AG04450 (cell line): ENCODE measurements at regions not wholly inside any gene's neighbourhood (a gene's known extent, or its start where the extent isn't known, plus 50 kb on each side); places are given as distances from the start of the nearest gene placed in this dataset.

Source experiments
- CTCF ChIA-PET: fragments of 300-600, 350-600 bp; formaldehyde crosslinking; extraction: SDS; loops from one replicate; lab custom pipeline; 2022; ENCODE audit warnings: antibody characterized with exemption, inconsistent platforms; lab: Charles Lee
- POLR2A ChIA-PET: fragments of 350-600 bp; formaldehyde crosslinking; extraction: SDS; loops from one replicate; lab custom pipeline; 2021; ENCODE audit warnings: antibody characterized with exemption, inconsistent platforms; lab: Yijun Ruan, JAX
- DNase-seq: peaks from one replicate; pipeline ENCODE4 v3.0.0-alpha.2; 2011; ENCODE audit warnings: low read depth, low spot score
- H3K27ac ChIP-seq: one replicate; pipeline ENCODE4 v1.5.1; 2012; ENCODE audit warnings: low read depth, low read length, control low read depth
- H3K27me3 ChIP-seq: one replicate; pipeline ENCODE4 v1.6.0; 2012; ENCODE audit warnings: low read length; ENCODE audit not compliant: control insufficient read depth, insufficient read depth
- H3K4me3 ChIP-seq: 2 replicates; pipeline ENCODE4 v1.5.1; 2011; ENCODE audit warnings: mild to moderate bottlenecking, low read depth, low read length, control low read depth
- H3K9me3 ChIP-seq: 2 replicates; pipeline ENCODE4 v1.5.1; 2012; ENCODE audit warnings: low read length; ENCODE audit not compliant: control insufficient read depth, insufficient read depth
- TF ChIP-seq, protein P1 (sequence below): IDR thresholded peaks from 2 replicates; pipeline ENCODE4 v1.5.1; 2011; ENCODE audit warnings: low read depth, low read length, control low read depth, inconsistent platforms

DNA sequence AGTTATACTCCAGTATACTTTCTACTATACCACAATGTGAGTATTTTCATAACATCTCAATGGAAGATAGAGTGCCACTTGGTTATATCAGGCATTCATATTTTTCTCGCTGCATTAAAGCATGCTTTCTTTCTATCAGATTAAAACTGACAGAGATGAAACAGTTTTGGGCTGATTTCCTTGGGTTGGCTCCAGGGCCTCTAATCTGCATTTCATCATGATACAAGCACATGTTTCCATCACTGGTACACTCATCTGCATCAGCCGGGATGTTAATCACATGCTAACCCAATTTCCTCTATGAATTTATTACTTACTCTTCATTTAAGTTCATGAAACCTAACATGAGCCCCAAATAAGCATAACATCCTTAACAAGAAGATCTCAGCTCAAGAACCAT, 289.0 kb upstream of the DAB1 start:
- no peaks in the 10 kb centered on the region for H3K9me3 ChIP-seq
- ChIA-PET POLR2A (no interaction called here), CTCF (no interaction called here)
- no peak overlapping the region for H3K4me3 ChIP-seq
- no peaks in the 10 kb centered on the region for H3K27me3 ChIP-seq
- H3K27ac ChIP-seq, result no peak overlapping the region
- TF ChIP-seq, protein P1, sequence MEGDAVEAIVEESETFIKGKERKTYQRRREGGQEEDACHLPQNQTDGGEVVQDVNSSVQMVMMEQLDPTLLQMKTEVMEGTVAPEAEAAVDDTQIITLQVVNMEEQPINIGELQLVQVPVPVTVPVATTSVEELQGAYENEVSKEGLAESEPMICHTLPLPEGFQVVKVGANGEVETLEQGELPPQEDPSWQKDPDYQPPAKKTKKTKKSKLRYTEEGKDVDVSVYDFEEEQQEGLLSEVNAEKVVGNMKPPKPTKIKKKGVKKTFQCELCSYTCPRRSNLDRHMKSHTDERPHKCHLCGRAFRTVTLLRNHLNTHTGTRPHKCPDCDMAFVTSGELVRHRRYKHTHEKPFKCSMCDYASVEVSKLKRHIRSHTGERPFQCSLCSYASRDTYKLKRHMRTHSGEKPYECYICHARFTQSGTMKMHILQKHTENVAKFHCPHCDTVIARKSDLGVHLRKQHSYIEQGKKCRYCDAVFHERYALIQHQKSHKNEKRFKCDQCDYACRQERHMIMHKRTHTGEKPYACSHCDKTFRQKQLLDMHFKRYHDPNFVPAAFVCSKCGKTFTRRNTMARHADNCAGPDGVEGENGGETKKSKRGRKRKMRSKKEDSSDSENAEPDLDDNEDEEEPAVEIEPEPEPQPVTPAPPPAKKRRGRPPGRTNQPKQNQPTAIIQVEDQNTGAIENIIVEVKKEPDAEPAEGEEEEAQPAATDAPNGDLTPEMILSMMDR, result no peak
- DNase-seq, result no peak

DNA sequence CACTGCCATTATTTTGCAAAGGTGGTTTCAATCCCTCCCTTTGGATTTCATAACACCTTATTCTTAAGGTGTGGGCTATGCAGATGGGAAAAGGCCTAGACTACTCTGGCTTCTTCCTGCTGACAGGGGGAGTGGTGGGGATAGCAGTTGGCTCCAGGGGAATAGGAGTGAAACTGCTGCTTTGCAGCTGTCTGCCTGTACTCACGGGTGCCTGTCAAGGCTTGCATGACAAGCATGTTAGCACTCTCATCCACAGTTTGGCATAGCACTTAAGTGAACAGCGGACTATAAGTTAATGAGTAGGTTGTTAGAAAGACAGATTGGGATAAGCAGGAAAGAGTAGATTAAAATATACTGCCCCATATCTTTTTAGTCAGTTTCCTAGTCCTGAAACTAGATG, 287.5 kb upstream of the DAB1 start:
- Histone ChIP-seq H3K27me3 (no peaks in the 10 kb centered on the region), H3K4me3 (no peak overlapping the region), H3K27ac (no peak overlapping the region), H3K9me3 (no peaks in the 10 kb centered on the region)
- TF ChIP-seq, protein P1, result no peak
- POLR2A ChIA-PET, result no interaction called here
- CTCF ChIA-PET, result no interaction called here
- no peak for DNase-seq

DNA sequence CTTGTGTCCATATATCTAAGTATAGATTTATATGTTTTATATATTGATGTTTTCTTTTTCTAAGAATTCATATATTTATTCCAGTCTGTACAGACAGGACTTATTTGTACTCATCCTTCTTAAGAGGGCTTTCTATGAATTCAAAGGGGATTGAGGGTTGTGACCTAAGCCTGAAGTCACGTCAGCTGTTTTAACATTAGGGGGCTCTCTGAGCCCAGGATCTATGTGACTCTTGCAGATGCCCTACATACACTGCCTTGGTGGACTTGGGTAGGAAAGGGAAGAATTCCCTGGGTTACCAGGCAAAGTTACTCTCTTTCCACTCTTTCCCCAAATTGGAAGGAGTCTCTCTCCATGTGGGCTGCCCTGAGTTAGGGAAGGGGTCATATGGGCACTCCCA, 283.8 kb upstream of the DAB1 start:
- no peaks in the 10 kb centered on the region for H3K27me3 ChIP-seq
- TF ChIP-seq, protein P1, result no peak
- ChIA-PET POLR2A (no interaction called here), CTCF (no interaction called here)
- no peak overlapping the region for H3K4me3 ChIP-seq
- no peak for DNase-seq
- H3K27ac ChIP-seq, result no peak overlapping the region
- H3K9me3 ChIP-seq, result no peaks in the 10 kb centered on the region

DNA sequence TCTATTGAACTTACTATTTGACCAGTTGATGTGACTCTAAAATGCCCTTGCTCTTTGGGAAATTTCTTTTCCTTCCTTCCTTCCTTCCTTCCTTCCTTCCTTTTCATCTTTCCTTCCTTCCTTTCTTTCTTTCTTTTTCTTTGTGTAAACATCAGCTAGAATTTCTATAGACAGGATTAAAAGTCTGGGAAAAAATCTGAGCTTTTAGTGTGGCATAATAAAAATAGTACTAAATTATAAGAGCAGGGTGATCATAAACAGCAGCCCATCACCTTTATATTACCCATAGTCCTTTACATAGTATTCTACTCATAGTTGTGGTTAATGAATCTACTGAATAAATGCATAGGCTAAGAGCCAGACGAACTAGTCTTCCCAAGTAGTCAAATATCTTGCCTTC, 281.0 kb upstream of the DAB1 start:
- H3K27ac ChIP-seq, result no peak overlapping the region
- no peak for DNase-seq
- ChIA-PET CTCF (interaction anchor here (0.7 kb wide), 1 partner anchor 192 kb away, joined by 5 read pairs; no protein-coding TSS in a partner anchor), POLR2A (no interaction called here)
- TF ChIP-seq, protein P1, result no peak
- no peaks in the 10 kb centered on the region for H3K9me3 ChIP-seq
- H3K27me3 ChIP-seq, result no peaks in the 10 kb centered on the region
- no peak overlapping the region for H3K4me3 ChIP-seq

DNA sequence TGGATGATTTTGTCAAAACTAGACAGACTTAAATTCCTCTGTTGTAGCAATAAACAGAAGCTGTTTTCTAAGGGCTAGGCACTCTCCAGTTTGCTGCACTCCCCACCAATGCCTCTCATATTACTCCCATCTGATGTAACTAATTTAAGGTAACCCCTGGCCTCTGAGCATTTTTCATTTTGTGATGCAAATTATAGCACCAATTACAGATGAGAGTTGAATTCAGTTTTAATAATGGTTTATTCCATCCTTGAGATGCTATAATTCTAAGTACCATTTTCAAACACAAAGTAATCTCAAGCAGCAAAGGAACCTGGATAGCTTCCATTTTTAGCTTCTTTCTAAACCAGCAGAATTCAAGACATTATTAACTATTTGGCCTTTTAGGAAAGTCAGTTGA, 280.4 kb upstream of the DAB1 start:
- no peak for DNase-seq
- CTCF ChIA-PET, result no interaction called here
- Histone ChIP-seq H3K27ac (no peak overlapping the region), H3K9me3 (no peaks in the 10 kb centered on the region), H3K27me3 (no peaks in the 10 kb centered on the region), H3K4me3 (no peak overlapping the region)
- POLR2A ChIA-PET, result no interaction called here
- TF ChIP-seq, protein P1, result no peak
